CD4-positive, alpha-beta T cell treated with Interleukin-10 for 1 hour (primary cell): ENCODE measurements at regions not wholly inside any gene's neighbourhood (a gene's known extent, or its start where the extent isn't known, plus 50 kb on each side); places are given as distances from the start of the nearest gene placed in this dataset.

Experiments
- DNase-seq: peaks from one replicate; pipeline ENCODE4 v3.0.0-alpha.2; 2020

DNA sequence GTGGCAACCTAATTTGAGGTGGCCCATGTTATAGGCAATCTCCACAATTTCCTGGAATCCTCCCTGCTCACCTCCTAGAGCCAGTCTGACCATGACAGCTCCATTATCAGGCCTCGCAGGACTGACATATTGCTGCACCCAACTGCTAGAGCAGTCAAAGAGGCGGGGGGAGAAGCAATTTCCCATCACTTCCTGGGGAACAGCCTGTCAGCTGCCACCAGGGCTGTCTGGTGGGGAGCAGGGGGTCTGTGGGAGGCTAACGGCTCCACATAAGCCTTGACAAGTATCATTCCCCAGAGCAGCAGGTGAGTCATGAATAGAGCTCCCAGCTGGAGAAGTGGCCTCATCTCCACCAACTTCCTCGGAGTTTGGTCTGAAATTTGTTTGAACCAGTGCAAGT is 322.9 kb downstream of the MATN1 start:
- no peak for DNase-seq

GRCh38 chr1:30399026-30399425 is 324.4 kb downstream of the MATN1 start:
- DNase-seq: no peak

GRCh38 chr1:30397576-30397975 is 325.8 kb downstream of the MATN1 start:
- DNase-seq: no peak

- no peak for DNase-seq
Measured at GRCh38 chr1:30395631-30396030, 327.8 kb downstream of the MATN1 start.

- no peak for DNase-seq
Measured at GRCh38 chr1:30388386-30388785, 335.0 kb downstream of the MATN1 start.

GRCh38 chr1:30386156-30386926 is 337.0 kb downstream of the MATN1 start:
- DNase-seq: no peak

DNA sequence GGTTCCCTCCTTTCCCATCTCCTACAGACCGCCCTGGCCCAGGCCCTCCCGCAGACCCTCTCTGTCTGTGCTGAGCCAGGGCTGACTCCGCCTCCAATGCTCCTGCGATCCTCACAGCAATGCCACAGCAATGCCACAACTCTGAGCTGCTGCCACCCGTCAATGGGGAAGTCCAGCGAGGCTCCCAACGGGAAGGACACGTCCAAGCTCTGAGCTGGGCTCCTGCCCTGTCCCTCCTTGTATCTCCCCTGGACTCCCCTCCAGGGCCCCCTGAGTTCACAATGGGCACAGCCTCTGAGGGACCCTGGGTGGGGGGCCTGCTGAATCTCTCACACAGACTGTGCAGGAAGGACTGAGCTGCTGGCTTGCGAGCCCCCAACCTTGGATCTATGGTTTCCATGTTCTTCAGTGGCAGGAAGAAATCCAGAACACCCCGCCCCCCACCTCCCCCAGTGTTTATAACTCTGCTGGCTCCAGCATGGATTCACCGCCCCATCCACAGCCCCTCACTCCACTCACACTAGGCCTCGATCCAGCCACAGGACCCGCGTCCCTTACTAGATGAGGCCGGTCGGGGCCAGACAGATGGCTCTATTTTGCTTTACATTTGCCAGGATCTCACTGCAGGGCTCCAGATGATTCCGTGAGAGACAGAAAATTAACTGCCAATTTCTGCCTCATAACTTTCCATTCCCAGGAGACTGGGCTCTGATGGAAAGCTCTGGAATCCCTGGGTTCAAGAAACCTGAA is 338.0 kb downstream of the MATN1 start:
- DNase-seq: no peak

DNA sequence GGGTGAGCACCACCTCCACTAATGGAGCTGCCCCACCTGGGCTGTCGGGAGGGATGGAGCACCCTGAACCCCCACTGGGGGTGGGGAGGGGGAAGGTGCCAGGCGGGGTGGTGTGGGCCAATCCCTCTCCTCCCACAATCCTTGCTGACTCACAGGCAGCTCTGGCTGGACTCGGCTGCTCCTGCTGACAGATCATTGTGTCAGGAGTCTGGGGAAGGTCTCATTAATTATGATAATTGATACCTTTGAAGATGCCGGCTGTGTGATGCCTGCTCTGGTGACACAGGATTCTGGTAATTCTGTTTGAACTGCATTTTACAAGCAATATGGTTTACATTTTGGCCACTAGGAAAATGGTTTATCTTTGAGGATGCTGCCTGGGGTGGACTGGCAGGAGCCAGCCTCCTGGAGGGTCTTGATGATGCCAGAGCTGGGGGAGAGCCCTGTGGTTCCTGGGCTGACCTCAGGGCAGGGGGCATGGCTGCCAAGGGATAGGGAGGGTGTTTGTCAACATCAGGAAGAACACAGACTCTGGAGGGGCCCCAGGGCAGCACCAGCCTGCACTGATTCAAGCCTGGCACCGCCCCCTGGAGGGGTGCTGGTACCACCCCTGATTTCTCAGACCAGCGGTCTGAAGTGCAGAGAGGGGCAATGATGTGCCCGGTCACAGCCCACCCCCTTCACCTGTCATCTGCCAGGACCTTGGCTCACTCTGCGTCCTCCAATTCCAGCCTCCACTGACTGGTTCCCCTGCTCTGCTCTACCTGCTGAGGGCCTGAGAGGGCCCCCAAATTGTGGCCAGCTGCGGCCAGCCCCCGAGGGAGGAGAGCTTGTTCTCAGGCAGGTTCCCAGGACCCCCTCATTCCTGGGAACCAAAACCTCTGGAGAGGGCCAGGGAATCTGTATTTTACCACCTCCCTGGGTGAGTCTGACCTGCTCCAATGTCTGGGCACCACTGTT is 338.8 kb downstream of the MATN1 start:
- DNase-seq: no peak

- no peak for DNase-seq
Measured at GRCh38 chr1:30383221-30383711, 340.1 kb downstream of the MATN1 start.

- DNase-seq: no peak
Measured at GRCh38 chr1:30382496-30382895, 340.9 kb downstream of the MATN1 start.

DNA sequence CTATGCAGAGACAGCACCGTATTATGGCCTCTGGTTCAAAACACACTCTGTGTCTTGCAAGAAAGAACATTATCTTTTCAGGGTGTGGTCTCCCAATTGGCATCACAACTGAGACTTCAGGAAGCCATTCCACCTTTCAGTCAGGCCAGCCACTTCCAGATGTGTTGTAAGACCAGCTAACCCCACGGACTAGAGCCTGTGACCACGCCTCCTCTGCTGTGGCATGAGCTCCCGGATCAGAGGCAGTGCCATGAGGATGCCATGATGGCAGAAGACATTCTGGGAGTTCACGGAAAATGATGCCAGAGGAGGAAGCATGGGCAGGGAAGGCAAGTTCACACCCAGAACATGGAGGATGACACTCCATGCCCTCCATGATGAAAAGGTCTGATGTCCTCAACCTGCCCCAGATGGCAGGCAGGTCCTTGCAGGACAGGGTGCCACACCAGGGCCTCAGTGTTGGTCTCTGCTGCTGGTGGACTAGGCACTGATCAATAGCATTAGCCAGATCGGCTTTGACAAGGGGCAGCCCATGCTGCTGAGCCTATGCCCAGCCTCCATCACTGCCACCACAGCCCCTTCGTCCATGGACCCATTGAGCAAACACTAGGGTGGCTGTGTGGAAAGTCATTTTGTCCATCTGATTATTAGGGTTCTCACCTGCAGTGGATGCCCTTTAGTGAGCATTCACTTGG is 341.6 kb downstream of the MATN1 start:
- DNase-seq: no peak

- no peak for DNase-seq
Measured at GRCh38 chr1:30381266-30381665, 342.1 kb downstream of the MATN1 start.

DNA sequence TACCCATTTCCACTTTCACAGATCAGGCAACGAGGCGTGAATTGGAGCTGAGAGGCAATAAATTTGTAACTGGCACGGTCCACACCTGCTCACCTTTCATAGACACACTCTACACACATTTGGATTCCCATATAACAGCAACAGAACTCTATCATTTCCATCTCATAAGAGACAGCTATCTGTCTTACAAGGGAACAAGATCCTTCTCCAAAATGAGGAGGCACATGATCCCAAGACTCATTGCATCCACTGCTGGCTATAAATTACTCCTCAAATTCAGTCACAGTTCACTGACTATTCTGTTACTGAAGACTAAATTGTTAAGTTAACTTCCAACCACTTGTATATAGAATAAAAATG is 342.8 kb downstream of the MATN1 start:
- DNase-seq: no peak

GRCh38 chr1:30379684-30380624 is 343.4 kb downstream of the MATN1 start:
- DNase-seq: peak; percentile 66

DNA sequence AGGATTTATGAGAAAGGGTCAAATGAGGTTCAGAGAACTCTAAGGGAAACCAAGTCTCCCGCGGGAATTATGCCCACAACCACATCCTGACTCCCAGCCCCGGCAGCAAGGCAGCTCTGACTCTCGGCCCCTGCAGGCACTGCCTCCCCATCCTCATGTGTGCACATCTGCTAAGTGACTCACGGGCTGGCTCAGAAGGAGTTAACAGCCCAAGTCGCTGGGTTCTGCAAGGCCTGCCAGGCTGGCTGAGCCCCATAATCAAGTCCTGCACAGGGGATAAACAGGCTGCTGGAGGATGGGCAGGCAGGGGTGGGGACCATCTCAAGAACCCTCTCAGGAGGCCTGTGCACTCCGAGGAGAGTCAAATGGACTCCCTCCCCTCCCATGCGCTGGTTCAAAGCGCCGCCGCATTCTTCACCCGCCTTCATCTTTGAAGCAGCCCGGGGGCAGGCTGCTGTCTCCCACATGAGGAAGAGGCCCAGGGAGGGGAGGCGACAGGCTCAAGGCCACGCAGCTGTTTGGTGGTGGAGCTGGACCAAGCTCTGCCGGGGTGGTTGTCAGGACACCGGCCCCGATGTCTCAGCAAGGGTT is 344.3 kb downstream of the MATN1 start:
- DNase-seq: no peak

DNA sequence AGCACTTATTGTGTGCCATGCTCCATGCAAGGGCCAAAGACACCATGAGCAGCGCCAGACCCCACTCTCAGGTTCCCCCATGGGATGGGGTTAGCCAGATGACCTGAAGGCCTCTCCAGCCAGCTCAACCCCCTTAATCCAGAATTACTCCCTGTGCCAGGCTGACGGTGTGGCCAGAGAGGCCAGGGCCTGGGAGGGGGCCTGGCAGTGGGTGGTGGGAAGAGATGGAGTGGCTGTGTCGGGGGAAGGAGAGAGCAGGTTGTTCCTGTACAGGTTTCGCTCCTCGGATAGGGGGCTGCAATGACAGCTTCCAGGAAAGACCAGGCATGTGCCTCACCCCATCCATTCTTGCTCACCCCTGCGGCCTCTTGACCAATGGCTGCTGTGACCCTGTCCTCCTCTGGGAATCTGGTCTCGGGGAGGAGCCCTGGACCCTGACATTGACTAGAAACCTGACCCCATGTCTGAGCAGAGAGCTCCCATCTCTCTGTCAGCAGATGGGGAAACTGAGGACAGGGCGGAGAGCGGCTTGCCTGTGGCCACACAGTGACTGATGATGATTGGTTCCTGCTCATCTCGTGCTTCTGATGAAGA is 345.3 kb downstream of the MATN1 start:
- DNase-seq: no peak

DNA sequence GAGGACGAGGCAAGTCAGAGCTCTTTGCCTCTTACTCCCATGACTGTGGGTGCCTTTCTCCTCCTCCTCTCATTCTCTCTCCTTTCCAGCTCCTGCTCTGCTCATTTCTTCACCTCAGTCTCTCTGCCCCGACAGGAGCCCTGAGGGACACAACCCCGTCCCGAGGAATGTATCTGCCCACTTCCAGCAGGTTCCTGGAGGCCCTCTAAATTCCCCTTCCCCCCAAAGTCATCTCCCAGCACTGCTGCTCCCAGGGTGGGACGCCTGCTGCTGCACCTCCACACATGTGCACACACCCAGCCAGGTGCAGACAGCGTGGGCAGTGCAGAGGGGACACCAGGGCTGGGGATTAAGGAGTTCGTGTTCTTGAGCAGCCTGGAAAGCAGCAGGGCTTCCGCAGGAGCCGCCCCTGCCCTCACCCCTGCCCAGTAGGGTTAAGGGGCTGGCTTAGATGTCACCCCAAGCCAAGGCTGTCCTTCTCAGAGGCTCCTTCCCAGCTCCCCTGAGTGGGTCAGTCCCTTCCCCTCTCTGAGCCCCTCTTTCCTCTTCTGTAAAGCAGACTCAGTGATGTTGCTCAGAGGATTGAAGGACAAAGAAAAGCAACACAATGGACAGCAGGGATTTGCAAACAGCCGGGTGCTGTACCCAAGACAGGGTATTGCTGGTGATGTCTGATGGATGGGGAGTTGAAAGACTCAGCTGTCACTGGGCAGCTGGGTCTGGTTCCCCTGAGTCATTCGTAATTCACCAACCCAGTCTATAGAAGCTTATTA is 346.0 kb downstream of the MATN1 start:
- DNase-seq: no peak

DNA sequence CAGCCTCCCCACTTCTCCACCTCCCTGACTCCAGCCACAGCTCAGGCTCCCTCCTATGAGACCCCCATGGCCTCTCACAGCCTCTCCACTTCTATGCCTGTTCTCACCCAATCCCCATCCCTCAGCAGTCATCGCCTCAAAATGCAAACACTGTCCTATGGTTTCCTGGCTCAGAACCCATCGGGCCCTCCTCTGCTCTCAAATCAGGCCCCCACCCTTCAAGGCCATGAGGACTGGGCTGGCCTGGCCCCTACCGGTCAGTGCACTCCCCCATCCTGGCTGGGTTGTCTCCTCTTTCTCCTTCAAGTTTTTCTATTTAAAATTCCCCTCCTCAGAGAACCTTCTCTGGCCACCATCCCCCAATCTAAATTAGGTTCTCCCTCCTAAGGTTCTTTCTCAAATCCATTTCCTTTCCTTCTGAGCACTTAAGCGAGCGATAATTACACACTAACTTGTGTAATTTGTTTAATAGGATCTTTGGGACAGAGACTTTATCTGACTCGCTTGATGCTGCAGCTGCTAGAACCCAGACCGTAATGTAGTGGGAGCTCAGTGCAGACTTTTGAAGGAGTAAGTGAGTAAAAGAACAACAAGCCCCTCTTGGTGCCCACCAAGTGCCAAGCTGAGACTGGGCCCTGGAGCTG is 347.2 kb downstream of the MATN1 start:
- DNase-seq: no peak

DNA sequence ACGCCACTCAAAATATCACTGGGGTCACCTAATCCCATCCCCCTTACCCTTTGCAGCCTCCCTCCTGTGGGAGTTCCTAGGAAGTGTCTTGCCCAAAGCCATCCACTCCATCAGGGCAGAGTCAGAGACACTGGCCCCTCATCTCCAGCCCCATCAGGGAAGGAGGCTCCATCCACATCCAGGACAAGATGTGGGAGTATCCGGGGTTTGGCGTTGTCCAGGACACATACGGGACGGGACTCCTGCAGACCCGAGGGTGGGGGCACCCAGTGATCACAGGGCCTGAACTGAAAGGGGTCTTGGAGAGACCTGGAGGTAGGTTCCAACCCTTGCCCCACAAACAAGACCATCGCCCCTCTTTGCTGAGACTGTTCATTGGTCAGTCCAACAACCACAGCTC is 348.2 kb downstream of the MATN1 start:
- no peak for DNase-seq
